ENCODE measurements at regions not wholly inside any gene's neighbourhood (a gene's known extent, or its start where the extent isn't known, plus 50 kb on each side); places are given as distances from the start of the nearest gene placed in this dataset.

GRCh38 chr21:35414507-35415139, 365.5 kb upstream of the RUNX1 start:
- TF ChIP-seq CTCF (conservative IDR thresholded peaks at IDR 0.05; ENCODE audit: low read length), result no peak
- no peak for TF ChIP-seq EZH2phosphoT487 (IDR thresholded peaks at IDR 0.05; ENCODE audit: borderline replicate concordance)
